Testis (tissue), 2 donors: ENCODE measurements at regions not wholly inside any gene's neighbourhood (a gene's known extent, or its start where the extent isn't known, plus 50 kb on each side); places are given as distances from the start of the nearest gene placed in this dataset.

Experiments used
- POLR2A ChIP-seq: fragments of 450-650 bp; IDR thresholded peaks from one replicate; pipeline ENCODE4 v1.6.1; 2017; ENCODE audit warnings: antibody characterized with exemption, mild to moderate bottlenecking, moderate library complexity
- TF ChIP-seq, protein P1 (sequence below), 3 experiments: fragments of 450-650 bp in 2 of 3; fragments of 200-600 bp in 1 of 3; sonication (generic) in 1 of 3; IDR thresholded peaks; one replicate each; pipeline ENCODE4 v1.5.1; 2016 to 2019; ENCODE audit warnings: antibody characterized with exemption in 3 of 3, mild to moderate bottlenecking in 2 of 3, moderate library complexity in 1 of 3

DNA sequence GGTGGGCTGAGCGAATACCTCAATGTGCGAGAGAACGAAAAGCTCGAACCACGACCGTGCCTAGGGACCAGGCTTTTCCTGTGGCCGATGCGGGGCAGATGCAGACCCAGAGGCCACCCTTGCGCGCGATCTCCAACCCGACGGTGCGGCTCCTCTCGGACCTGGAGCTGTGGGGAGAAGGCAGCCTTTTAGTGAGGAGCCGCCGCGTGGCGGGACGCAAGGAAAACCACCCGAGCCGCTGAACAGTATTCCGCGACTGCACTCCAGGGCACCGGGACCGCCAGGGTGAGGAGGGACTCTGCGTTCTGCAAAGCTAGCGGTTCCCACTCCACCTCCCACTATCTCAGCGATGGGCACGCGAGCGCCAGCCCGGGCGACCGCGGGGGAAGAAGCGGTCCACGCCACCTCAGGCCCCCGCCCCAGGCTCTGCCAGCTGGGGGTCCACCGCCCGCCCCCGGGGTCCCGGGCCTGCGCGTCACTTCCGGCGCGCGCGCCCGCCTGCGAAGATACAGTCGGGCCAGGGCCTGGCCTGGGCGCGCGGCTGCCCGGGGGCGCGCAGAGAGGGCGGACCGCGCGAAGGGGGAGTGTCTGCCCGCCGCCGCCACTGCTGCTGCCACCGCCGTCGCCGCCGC, 66.5 kb upstream of the PRKACB start:
- TF ChIP-seq, protein P1, sequence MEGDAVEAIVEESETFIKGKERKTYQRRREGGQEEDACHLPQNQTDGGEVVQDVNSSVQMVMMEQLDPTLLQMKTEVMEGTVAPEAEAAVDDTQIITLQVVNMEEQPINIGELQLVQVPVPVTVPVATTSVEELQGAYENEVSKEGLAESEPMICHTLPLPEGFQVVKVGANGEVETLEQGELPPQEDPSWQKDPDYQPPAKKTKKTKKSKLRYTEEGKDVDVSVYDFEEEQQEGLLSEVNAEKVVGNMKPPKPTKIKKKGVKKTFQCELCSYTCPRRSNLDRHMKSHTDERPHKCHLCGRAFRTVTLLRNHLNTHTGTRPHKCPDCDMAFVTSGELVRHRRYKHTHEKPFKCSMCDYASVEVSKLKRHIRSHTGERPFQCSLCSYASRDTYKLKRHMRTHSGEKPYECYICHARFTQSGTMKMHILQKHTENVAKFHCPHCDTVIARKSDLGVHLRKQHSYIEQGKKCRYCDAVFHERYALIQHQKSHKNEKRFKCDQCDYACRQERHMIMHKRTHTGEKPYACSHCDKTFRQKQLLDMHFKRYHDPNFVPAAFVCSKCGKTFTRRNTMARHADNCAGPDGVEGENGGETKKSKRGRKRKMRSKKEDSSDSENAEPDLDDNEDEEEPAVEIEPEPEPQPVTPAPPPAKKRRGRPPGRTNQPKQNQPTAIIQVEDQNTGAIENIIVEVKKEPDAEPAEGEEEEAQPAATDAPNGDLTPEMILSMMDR (IDR thresholded peaks at IDR 0.05) = peak in 1 of 3 experiments; percentile 5
- no peak for TF ChIP-seq POLR2A
